Spinal cord (tissue), 9 donors: ENCODE measurements at regions not wholly inside any gene's neighbourhood (a gene's known extent, or its start where the extent isn't known, plus 50 kb on each side); places are given as distances from the start of the nearest gene placed in this dataset.
A peak's percentile ranks its signal among the peaks of the same experiment; 100 is the strongest.

Source experiments
- DNase-seq, 6 donors: peaks; one replicate each; pipeline versions ENCODE4 v3.0.0 to v3.0.0-alpha.2; 2013 to 2015; ENCODE audit warnings: low spot score in 6 of 6, low read depth in 4 of 6
- H3K27ac ChIP-seq: one replicate; pipeline ENCODE4 v1.5.1; 2013; ENCODE audit warnings: low read depth, low read length, control low read depth
- H3K27me3 ChIP-seq: one replicate; pipeline ENCODE4 v1.6.1; 2013; ENCODE audit warnings: low read length; ENCODE audit not compliant: control insufficient read depth, insufficient read depth
- H3K36me3 ChIP-seq: one replicate; pipeline ENCODE4 v1.6.1; 2013; ENCODE audit warnings: low read length; ENCODE audit not compliant: control insufficient read depth, insufficient read depth
- H3K4me1 ChIP-seq: one replicate; pipeline ENCODE4 v1.6.1; 2013; ENCODE audit warnings: low read length; ENCODE audit not compliant: control insufficient read depth, insufficient read depth
- H3K4me3 ChIP-seq: one replicate; pipeline ENCODE4 v1.5.1; 2013; ENCODE audit warnings: low read depth, low read length, control low read depth
- H3K9me3 ChIP-seq: one replicate; pipeline ENCODE4 v1.6.1; 2013; ENCODE audit warnings: low read length; ENCODE audit not compliant: control insufficient read depth, insufficient read depth
- WGBS: methylation state at CpG from one replicate; pipeline ENCODE4 v1.1.5; 2013; ENCODE audit warnings: missing lambda C conversion rate; ENCODE audit not compliant: insufficient coverage; 5-methylcytosine and 5-hydroxymethylcytosine counted together
- donor health status: healthy.

- WGBS = 84% methylated on average over 14 of the region's 16 CpGs
- peaks cover 2% of the 10 kb centered on the region for H3K9me3 ChIP-seq
- no peaks in the 10 kb centered on the region for H3K36me3 ChIP-seq
- DNase-seq = no peak
- no peak overlapping the region for H3K27ac ChIP-seq
- peaks cover 9% of the 10 kb centered on the region for H3K4me1 ChIP-seq
- no peak overlapping the region for H3K4me3 ChIP-seq
- no peaks in the 10 kb centered on the region for H3K27me3 ChIP-seq
Measured at GRCh38 chr9:135229701-135230385, 142.4 kb downstream of the OLFM1 start.

DNA sequence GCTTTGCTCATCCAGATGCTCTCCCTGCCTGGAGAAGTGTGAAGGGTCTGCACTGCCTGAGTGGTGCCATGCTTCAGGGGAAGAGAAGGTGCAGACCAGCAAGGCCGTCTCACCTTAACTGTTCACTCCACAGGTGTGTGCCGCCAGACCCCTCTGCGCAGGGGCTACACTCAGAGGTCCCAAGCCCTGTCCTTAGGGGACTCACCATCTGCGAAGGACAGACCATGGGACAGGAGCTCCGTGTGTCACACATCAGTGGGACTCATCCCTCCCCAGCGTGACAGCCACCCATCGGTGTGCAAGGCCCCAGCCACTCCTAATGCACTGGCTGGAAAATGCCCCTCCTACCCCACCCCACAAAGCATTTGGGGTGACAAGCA, 142.9 kb downstream of the OLFM1 start:
- H3K4me3 ChIP-seq = no peak overlapping the region
- WGBS = 96% methylated on average over 7 of the region's 7 CpGs
- no peak overlapping the region for H3K27ac ChIP-seq
- H3K4me1 ChIP-seq = peaks cover 4% of the 10 kb centered on the region
- H3K9me3 ChIP-seq = peaks cover 2% of the 10 kb centered on the region
- no peaks in the 10 kb centered on the region for H3K36me3 ChIP-seq
- DNase-seq = no peak
- H3K27me3 ChIP-seq = no peaks in the 10 kb centered on the region

GRCh38 chr9:135230817-135231520, 143.5 kb downstream of the OLFM1 start:
- Histone ChIP-seq H3K36me3 (no peaks in the 10 kb centered on the region), H3K27me3 (no peaks in the 10 kb centered on the region), H3K4me1 (peaks cover 3% of the 10 kb centered on the region), H3K27ac (no peak overlapping the region), H3K9me3 (peaks cover 2% of the 10 kb centered on the region), H3K4me3 (no peak overlapping the region)
- DNase-seq = peak in 1 of 6 donors; percentile 28
- WGBS = 70% methylated on average over 8 of the region's 10 CpGs

DNA sequence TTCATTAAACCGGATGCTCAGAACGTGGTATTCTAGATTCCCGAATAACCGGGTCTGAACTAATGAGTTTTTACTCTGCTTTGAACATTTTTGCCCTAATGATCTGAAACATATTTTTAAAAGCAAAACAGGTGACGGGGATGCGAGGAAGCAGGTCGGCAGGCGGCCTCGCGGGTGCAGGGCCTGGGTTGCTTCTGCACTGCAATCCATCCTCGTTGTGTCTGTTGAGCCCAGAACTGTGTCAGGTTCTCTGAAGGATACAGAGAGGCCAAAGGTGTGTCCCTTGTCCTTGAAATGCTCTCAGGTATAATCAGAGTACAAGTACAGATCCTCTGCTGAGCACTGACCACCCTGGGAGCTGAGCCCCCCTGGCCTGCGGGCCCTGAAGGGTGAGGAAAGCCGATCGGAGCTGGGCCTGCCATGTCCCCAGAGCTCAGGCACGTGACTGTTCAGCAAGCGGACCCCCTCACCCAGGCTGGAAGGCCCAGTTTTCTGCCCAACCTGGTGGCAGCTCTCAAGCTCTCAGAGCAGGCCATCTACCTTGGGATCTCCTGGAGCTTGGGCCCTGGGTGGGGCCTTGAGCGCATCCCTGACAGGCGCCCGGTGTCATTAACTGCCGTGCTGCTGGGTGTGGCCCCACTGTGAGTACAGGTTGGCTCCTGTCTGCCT, 151.8 kb downstream of the OLFM1 start:
- peaks cover under 1% of the 10 kb centered on the region for H3K9me3 ChIP-seq
- no peaks in the 10 kb centered on the region for H3K27me3 ChIP-seq
- DNase-seq = no peak
- no peaks in the 10 kb centered on the region for H3K36me3 ChIP-seq
- peaks cover 32% of the 10 kb centered on the region for H3K4me1 ChIP-seq
- no peak overlapping the region for H3K27ac ChIP-seq
- WGBS = 97% methylated on average over 20 of the region's 20 CpGs
- no peak overlapping the region for H3K4me3 ChIP-seq

- Histone ChIP-seq H3K27me3 (no peaks in the 10 kb centered on the region), H3K9me3 (no peaks in the 10 kb centered on the region), H3K4me1 (peaks cover 37% of the 10 kb centered on the region), H3K4me3 (no peak overlapping the region), H3K27ac (no peak overlapping the region), H3K36me3 (no peaks in the 10 kb centered on the region)
- whole genome bisulfite sequencing = 100% methylated on average over 1 of the region's 6 CpGs
- no peak for DNase-seq
Measured at GRCh38 chr9:135239769-135240141, 152.3 kb downstream of the OLFM1 start.

GRCh38 chr9:135240222-135240621, 152.8 kb downstream of the OLFM1 start:
- Histone ChIP-seq H3K27me3 (no peaks in the 10 kb centered on the region), H3K27ac (no peak overlapping the region), H3K4me1 (peaks cover 41% of the 10 kb centered on the region), H3K36me3 (no peaks in the 10 kb centered on the region), H3K9me3 (no peaks in the 10 kb centered on the region), H3K4me3 (no peak overlapping the region)
- 95% methylated on average over 2 of the region's 6 CpGs for WGBS
- no peak for DNase-seq

DNA sequence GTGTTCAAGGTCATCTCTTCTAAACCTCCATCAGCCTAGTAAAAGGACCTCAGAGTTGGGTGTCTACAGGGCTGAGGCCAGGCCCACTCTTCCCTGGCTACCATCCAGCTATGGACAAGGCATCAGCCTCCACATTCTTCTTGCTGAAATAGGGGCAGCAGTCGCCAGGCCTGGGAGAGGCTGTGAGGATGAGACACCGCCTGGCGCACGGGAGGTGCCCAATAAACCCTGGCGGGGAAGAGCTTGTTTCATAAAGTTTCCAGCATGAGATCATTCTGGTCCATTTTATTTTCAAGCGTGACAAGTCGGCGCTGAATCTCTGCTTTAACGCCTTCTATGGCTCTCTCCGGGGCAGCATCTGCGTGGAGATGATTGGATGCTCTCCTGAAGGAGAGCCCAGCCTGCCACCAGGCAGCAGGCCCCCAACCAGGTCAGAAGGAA, 153.4 kb downstream of the OLFM1 start:
- Histone ChIP-seq H3K4me3 (no peak overlapping the region), H3K9me3 (no peaks in the 10 kb centered on the region), H3K27me3 (no peaks in the 10 kb centered on the region), H3K27ac (no peak overlapping the region), H3K36me3 (no peaks in the 10 kb centered on the region), H3K4me1 (peaks cover 47% of the 10 kb centered on the region)
- peak in 1 of 6 donors; percentile 86 for DNase-seq
- 57% methylated on average over 11 of the region's 11 CpGs for WGBS

GRCh38 chr9:135241381-135242048, 154.0 kb downstream of the OLFM1 start:
- Histone ChIP-seq H3K27ac (no peak overlapping the region), H3K27me3 (no peaks in the 10 kb centered on the region), H3K9me3 (no peaks in the 10 kb centered on the region), H3K4me1 (peaks cover 50% of the 10 kb centered on the region), H3K4me3 (no peak overlapping the region), H3K36me3 (no peaks in the 10 kb centered on the region)
- peak in 1 of 6 donors; percentile 61 for DNase-seq
- 64% methylated on average over 19 of the region's 19 CpGs for WGBS

- H3K27ac ChIP-seq = no peak overlapping the region
- 80% methylated on average over 9 of the region's 9 CpGs for WGBS
- H3K9me3 ChIP-seq = no peaks in the 10 kb centered on the region
- no peak overlapping the region for H3K4me3 ChIP-seq
- DNase-seq = no peak
- no peaks in the 10 kb centered on the region for H3K27me3 ChIP-seq
- H3K36me3 ChIP-seq = no peaks in the 10 kb centered on the region
- H3K4me1 ChIP-seq = peaks cover 55% of the 10 kb centered on the region
Measured at GRCh38 chr9:135242049-135242396, 154.6 kb downstream of the OLFM1 start.
